GM12878 (cell line): ENCODE measurements at regions not wholly inside any gene's neighbourhood (a gene's known extent, or its start where the extent isn't known, plus 50 kb on each side); places are given as distances from the start of the nearest gene placed in this dataset.

Experiments
- CTCF ChIP-seq, 3 experiments: IDR thresholded peaks in 2 of 3; conservative IDR thresholded peaks in 1 of 3; 2 replicates each; pipeline ENCODE4 v1.5.1; 2011; ENCODE audit warnings: low read depth in 3 of 3, low read length in 3 of 3, mild to moderate bottlenecking in 3 of 3, control low read depth in 2 of 3, moderate library complexity in 2 of 3, inconsistent platforms in 1 of 3, mixed read lengths in 1 of 3; ENCODE audit not compliant: control insufficient read depth in 2 of 3, insufficient read depth in 1 of 3; ENCODE audit errors: extremely low read depth in 1 of 3
- FOXM1 ChIP-seq: IDR thresholded peaks from 2 replicates; pipeline ENCODE4 v1.6.1; 2012; ENCODE audit warnings: low read depth, mild to moderate bottlenecking, inconsistent platforms, low read length, moderate library complexity
- MXI1 ChIP-seq: fragments of 150-350 bp; IDR thresholded peaks from 2 replicates; pipeline ENCODE4 v1.6.1; 2011; ENCODE audit warnings: low read depth, mild to moderate bottlenecking, inconsistent platforms, low read length, improper control_type of control experiment
- ZBTB33 ChIP-seq: fragments of 450-650 bp; IDR thresholded peaks from 2 replicates; pipeline ENCODE4 v1.6.1; 2017; ENCODE audit warnings: mild to moderate bottlenecking
- ZNF384 ChIP-seq: IDR thresholded peaks from 2 replicates; pipeline ENCODE4 v1.6.1; 2012; ENCODE audit warnings: low read depth, mild to moderate bottlenecking, low read length, improper control_type of control experiment, borderline replicate concordance

- TF ChIP-seq ZNF384 (no peak), FOXM1 (no peak), CTCF (IDR thresholded peaks at IDR 0.05 in 2 of 3, conservative IDR thresholded peaks at IDR 0.05 in 1 of 3; ENCODE audit: control insufficient read depth in 2 of 3, extremely low read depth in 1 of 3, insufficient read depth in 1 of 3, low read depth in 3 of 3, low read length in 3 of 3) (no peak), ZBTB33 (no peak), MXI1 (no peak)
These were observed 85.7 kb upstream of the XCR1 start for GRCh38 chr3:46112984-46113383.
